ENCODE measurements at regions not wholly inside any gene's neighbourhood (a gene's known extent, or its start where the extent isn't known, plus 50 kb on each side); places are given as distances from the start of the nearest gene placed in this dataset.

DNA sequence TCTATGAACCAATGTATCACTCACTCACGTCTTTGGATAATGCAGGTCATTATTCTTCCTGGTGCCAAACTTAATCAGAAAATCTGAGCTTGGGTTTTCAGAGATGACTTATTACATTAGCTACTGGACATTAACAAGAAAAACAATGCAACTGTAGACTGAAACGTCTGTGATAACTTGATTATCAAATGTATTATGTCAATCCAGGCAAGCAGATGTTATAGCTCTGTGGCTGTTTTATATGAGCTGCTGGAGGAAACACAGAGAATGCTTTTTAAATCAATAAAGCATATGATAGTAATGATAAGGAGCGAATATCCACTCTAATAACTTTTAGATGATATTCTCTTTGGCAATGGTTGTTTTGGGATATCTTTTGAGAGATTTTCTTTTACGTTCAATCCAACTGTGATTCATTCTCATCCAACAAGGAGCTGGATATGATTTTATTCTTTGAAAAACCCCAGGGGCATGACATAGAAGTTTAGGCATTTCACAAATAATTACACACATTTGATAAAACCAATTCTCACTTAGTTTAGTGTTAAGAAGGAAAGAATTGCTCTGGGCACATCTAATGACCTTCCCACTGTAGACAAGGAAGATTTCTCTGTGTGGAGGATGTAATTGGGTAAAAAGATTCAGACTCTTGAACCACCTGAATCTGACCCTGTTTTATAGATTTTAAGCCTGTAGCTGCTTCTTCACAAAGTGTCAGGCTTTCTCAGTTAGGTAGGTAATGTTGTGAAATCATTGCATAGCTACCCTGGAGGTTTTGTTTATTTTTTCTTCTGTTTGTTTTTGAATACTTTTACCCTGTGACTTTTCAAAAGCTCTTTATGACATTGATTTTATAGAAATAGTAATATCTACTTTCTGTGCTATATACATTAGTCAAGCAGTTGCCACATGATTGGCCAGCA lies 1124.7 kb downstream of the DNAJB9 start:
- Histone ChIP-seq H3K9ac (ENCODE audit: low read length) (no peak overlapping the region), H3F3A (ENCODE audit: insufficient read depth, low read length) (no peaks in the 10 kb centered on the region), H3K27me3 (replicated peaks; ENCODE audit: insufficient read depth, low read length) (no peaks in the 10 kb centered on the region), H3K9me3 (replicated peaks; ENCODE audit: insufficient read depth, low read length) (no peaks in the 10 kb centered on the region; the same call in 1 of the 2 replicates), H4K20me1 (ENCODE audit: insufficient read depth, low read length) (no peaks in the 10 kb centered on the region), H2AFZ (ENCODE audit: low read length) (no peak overlapping the region), H3K27ac (ENCODE audit: low read length) (no peak overlapping the region), H3K79me2 (ENCODE audit: low read length) (no peaks in the 10 kb centered on the region), H3K4me1 (ENCODE audit: low read length) (no peaks in the 10 kb centered on the region), H3K4me3 (ENCODE audit: low read length) (no peak overlapping the region), H3K9me2 (replicated peaks; ENCODE audit: insufficient read depth, low read length) (no peaks in the 10 kb centered on the region), H3K36me3 (replicated peaks; ENCODE audit: insufficient read depth, low read length) (no peaks in the 10 kb centered on the region), H3K4me2 (ENCODE audit: low read depth, low read length) (no peak overlapping the region)
- no peak for TF ChIP-seq EZH2phosphoT487 (IDR thresholded peaks at IDR 0.05; ENCODE audit: low read length)
- no peak for TF ChIP-seq EZH2 (optimal IDR thresholded peaks at IDR 0.05; ENCODE audit: low read depth, low read length)
- TF ChIP-seq, protein P1, sequence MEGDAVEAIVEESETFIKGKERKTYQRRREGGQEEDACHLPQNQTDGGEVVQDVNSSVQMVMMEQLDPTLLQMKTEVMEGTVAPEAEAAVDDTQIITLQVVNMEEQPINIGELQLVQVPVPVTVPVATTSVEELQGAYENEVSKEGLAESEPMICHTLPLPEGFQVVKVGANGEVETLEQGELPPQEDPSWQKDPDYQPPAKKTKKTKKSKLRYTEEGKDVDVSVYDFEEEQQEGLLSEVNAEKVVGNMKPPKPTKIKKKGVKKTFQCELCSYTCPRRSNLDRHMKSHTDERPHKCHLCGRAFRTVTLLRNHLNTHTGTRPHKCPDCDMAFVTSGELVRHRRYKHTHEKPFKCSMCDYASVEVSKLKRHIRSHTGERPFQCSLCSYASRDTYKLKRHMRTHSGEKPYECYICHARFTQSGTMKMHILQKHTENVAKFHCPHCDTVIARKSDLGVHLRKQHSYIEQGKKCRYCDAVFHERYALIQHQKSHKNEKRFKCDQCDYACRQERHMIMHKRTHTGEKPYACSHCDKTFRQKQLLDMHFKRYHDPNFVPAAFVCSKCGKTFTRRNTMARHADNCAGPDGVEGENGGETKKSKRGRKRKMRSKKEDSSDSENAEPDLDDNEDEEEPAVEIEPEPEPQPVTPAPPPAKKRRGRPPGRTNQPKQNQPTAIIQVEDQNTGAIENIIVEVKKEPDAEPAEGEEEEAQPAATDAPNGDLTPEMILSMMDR (IDR thresholded peaks at IDR 0.05; ENCODE audit: low read length): no peak
- no peak for DNase-seq

DNA sequence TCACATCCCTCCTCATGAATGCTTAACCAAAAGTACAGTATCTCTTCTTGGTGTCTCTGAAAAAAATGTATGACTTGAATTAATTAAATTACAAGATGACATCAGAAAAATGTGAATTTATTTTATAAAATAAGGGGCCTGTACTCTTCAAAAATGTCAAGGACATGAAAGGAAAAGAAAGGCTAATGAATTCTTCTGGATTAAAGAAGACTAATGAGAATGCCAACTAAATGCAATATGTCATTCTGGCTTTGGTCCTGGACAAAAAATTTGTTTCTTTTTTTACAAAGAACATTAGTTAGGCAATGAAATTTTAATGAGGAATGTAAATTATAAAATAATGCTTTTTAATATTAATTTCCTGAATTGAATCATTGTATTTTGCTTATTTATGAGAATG lies 1125.7 kb downstream of the DNAJB9 start:
- Histone ChIP-seq H3F3A (ENCODE audit: insufficient read depth, low read length) (no peaks in the 10 kb centered on the region), H3K36me3 (replicated peaks; ENCODE audit: insufficient read depth, low read length) (no peaks in the 10 kb centered on the region), H3K9me3 (replicated peaks; ENCODE audit: insufficient read depth, low read length) (no peaks in the 10 kb centered on the region; the same call in 1 of the 2 replicates), H3K4me2 (ENCODE audit: low read depth, low read length) (no peak overlapping the region), H3K27ac (ENCODE audit: low read length) (no peak overlapping the region), H4K20me1 (ENCODE audit: insufficient read depth, low read length) (no peaks in the 10 kb centered on the region), H3K79me2 (ENCODE audit: low read length) (no peaks in the 10 kb centered on the region), H3K27me3 (replicated peaks; ENCODE audit: insufficient read depth, low read length) (no peaks in the 10 kb centered on the region), H3K4me1 (ENCODE audit: low read length) (no peaks in the 10 kb centered on the region), H3K9me2 (replicated peaks; ENCODE audit: insufficient read depth, low read length) (no peaks in the 10 kb centered on the region), H3K4me3 (ENCODE audit: low read length) (no peak overlapping the region), H3K9ac (ENCODE audit: low read length) (no peak overlapping the region), H2AFZ (ENCODE audit: low read length) (no peak overlapping the region)
- DNase-seq: no peak
- TF ChIP-seq, protein P1 (IDR thresholded peaks at IDR 0.05; ENCODE audit: low read length): no peak
- TF ChIP-seq EZH2 (optimal IDR thresholded peaks at IDR 0.05; ENCODE audit: low read depth, low read length): no peak
- TF ChIP-seq EZH2phosphoT487 (IDR thresholded peaks at IDR 0.05; ENCODE audit: low read length): no peak

DNA sequence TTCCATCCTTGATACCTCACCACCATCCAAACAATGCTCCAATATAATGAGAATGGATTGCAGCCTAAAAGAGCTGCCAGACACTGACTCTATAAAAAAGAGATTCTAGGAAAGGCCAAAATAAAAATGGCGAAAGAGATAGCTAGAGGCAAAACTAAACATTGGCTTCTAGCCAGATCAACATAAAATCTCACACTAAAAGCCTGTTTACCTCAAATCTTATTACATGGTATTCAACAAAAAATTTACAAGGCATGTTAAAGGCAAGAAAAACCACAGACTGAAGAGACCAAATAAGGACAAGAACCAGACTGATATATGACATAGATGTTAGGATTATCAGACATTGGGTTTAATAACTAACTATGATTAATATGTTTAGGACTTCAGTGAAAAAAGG lies 1127.0 kb downstream of the DNAJB9 start:
- Histone ChIP-seq H3K27ac (ENCODE audit: low read length) (no peak overlapping the region), H3K36me3 (replicated peaks; ENCODE audit: insufficient read depth, low read length) (no peaks in the 10 kb centered on the region)
- DNase-seq: no peak

More for the DNA sequence above, 1127.0 kb downstream of the DNAJB9 start:
- Histone ChIP-seq H3K9me3 (replicated peaks; ENCODE audit: insufficient read depth, low read length) (no peaks in the 10 kb centered on the region; the same call in 1 of the 2 replicates), H3F3A (ENCODE audit: insufficient read depth, low read length) (no peaks in the 10 kb centered on the region), H3K4me3 (ENCODE audit: low read length) (no peak overlapping the region), H3K27me3 (replicated peaks; ENCODE audit: insufficient read depth, low read length) (no peaks in the 10 kb centered on the region), H3K9me2 (replicated peaks; ENCODE audit: insufficient read depth, low read length) (no peaks in the 10 kb centered on the region), H3K4me1 (ENCODE audit: low read length) (no peaks in the 10 kb centered on the region), H3K4me2 (ENCODE audit: low read depth, low read length) (no peak overlapping the region), H3K9ac (ENCODE audit: low read length) (no peak overlapping the region), H2AFZ (ENCODE audit: low read length) (no peak overlapping the region), H4K20me1 (ENCODE audit: insufficient read depth, low read length) (no peaks in the 10 kb centered on the region), H3K79me2 (ENCODE audit: low read length) (no peaks in the 10 kb centered on the region)
- TF ChIP-seq, protein P1 (IDR thresholded peaks at IDR 0.05; ENCODE audit: low read length): no peak
- TF ChIP-seq EZH2phosphoT487 (IDR thresholded peaks at IDR 0.05; ENCODE audit: low read length) (no peak), EZH2 (optimal IDR thresholded peaks at IDR 0.05; ENCODE audit: low read depth, low read length) (no peak)

All from MM.1S (cell line).